ENCODE measurements at regions not wholly inside any gene's neighbourhood (a gene's known extent, or its start where the extent isn't known, plus 50 kb on each side); places are given as distances from the start of the nearest gene placed in this dataset.

DNA sequence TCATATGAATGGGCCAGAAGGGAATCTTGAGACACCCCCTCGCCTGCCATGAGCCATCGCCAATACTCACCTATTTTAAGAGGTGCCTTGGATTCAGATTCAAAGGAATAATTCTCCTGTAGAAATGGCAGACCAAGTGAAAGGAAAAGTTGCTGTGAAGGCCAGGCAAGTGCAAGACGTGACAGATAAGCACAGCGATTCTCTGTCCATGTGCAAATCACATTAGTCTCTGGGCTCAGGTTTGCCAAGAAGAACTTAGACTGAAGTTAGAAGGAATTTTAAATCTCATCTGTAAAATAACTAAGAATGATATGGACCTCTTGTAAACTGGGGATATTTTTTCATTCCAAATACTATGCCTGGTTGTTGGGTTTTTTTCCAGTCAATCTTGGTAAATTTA lies 173.6 kb downstream of the UACA start:
- TF ChIP-seq, protein P1, sequence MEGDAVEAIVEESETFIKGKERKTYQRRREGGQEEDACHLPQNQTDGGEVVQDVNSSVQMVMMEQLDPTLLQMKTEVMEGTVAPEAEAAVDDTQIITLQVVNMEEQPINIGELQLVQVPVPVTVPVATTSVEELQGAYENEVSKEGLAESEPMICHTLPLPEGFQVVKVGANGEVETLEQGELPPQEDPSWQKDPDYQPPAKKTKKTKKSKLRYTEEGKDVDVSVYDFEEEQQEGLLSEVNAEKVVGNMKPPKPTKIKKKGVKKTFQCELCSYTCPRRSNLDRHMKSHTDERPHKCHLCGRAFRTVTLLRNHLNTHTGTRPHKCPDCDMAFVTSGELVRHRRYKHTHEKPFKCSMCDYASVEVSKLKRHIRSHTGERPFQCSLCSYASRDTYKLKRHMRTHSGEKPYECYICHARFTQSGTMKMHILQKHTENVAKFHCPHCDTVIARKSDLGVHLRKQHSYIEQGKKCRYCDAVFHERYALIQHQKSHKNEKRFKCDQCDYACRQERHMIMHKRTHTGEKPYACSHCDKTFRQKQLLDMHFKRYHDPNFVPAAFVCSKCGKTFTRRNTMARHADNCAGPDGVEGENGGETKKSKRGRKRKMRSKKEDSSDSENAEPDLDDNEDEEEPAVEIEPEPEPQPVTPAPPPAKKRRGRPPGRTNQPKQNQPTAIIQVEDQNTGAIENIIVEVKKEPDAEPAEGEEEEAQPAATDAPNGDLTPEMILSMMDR (IDR thresholded peaks at IDR 0.05) = no peak
- no peak for TF ChIP-seq POLR2A (IDR thresholded peaks at IDR 0.05)
